NCI-H2171 (cell line): ENCODE measurements at regions not wholly inside any gene's neighbourhood (a gene's known extent, or its start where the extent isn't known, plus 50 kb on each side); places are given as distances from the start of the nearest gene placed in this dataset.
A peak's percentile ranks its signal among the peaks of the same experiment; 100 is the strongest.
"Not testable (repeated sequence)": the region's sequence is repeated elsewhere in the genome, so short reads cannot be mapped to it uniquely, and the experiment has no call there.

Experiments
- DNase-seq: peaks from one replicate; lab custom pipeline; 2025; lab: John Stamatoyannopoulos, UW

DNA sequence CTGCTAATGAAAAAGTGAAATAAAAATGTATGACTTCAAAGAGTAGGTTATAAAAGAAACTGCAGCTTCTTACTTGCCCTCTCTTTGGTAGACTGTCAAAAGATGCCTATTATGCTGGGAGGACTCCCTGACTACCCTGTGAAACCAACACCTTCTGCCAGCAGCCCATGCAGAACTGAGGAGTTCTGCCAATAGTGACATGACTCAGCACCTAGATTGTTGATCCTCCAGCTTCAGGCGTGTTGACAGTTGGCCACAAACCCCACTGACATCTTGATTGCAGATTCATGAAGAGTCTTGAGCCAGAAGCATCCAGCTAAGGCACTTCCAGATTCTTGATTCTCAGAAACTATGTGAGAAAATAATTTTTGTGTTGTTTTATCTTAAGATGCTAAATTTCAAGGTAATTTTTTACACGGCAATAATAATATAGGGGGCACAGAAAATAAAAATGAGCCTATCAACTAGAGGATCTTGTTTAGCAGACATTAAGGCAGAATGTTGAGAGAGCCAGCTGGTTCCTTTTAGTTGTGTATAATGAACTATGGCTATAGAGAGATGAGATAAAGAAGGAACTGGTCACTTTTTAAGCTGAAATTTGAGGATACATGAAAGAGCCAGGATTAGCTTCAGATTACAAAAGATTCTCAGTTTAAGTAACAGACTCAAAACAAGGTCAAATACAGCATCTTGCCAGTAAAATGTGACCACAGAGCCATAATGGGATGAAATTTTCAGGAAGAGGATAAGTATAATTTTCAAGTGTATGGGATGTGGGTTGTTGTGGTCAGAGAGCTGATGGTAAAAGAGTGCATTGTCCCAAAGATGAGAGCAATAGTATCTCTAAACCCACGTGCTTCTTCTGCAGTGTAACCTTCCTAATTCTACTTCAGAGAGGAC is 588.7 kb upstream of the CBLB start:
- peak; percentile 28 for DNase-seq

DNA sequence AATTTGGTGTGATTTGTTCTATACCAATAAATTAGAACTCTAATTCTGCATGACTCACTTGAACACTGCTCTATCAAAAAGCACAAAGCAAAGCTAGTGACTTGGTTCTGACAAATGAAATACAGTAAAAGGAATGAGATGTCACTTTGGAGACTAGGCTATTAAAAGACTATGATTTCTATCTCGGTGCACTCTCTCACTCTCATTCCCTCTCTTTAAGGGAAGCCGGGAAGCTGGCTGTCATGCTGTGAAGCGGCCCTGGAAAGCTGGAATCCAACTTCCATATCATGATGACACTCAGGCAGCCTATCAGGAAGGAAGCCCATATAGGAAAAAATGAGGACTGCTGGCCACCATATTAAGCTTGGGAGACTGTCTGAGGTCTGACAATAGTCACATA is 590.1 kb upstream of the CBLB start:
- no peak for DNase-seq

DNA sequence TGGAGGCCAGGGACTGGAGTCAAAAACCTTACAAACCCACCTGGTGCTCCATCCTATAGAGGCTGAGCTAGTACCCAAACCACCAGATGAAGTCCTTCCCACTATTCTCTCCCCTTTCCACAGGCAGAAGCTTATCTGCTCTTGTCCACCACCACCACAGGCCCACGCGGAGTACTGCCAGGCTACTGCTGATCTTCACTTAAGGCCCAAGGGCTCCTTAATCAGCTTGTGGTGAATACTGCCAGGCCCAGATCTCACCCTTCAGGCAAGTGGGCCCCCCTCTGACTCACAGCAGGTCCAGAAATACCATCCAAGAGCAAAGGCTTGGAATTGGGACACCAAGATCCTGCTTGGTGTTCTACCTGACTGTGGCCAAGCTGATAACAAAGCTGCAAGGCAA is 598.1 kb upstream of the CBLB start:
- no peak for DNase-seq

DNA sequence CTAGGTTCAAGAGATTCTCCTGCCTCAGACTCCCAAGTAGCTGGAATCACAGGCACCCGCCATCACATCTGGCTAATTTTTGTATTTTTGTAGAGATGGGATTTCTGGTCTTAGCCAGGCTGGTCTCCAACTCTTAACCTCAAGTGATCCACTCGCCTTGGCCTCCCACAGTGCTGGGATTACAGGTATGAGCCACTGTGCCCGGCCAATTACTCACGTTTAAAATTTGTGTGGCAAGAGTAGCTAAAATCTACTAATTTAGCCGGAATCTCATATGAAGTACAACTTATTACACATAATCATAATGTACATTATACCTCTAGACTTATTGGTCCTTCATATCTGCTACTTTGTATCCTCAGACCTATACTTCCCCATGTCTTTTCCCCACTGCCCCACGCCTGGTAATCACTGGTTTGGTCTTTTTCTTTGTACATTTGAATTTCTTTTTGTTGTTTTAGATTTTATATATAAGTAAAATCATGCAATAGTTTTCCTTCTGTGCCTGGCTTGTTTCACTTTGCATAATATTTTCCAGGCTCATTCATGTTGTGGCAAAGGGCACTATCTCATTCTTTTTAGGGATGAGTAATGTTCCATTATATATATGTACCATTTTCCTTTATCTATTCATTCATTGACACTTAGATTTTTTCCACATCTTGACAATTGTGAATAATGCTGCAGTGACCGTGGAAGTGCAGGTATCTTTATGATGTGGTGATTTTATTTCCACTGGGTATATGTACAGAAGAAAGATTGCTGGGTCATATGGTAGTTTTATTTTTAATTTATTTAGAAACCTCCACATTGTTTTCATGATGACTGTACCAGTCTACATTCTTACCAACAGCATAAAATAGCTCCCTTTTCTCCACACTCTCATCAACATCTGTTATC is 605.0 kb upstream of the CBLB start:
- no peak for DNase-seq

DNA sequence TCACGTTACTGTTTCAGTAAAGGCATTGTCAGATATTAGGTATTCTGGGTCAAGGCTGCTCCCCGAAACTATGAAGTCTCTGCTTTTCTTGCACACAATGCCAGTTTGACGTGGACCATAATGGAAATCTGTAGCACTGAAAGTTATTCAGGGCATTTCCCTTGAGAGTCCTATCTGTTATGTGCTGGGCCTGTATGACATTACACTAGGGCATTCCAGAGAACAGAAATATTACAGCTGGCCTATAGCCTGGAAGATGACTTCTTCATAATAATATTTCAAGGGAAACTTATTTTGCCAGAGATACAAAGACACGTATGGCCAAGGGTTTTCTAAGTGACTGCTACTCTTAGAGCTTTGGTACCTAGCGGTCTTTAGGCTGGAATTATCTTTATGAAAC is 613.6 kb upstream of the CBLB start:
- no peak for DNase-seq

DNA sequence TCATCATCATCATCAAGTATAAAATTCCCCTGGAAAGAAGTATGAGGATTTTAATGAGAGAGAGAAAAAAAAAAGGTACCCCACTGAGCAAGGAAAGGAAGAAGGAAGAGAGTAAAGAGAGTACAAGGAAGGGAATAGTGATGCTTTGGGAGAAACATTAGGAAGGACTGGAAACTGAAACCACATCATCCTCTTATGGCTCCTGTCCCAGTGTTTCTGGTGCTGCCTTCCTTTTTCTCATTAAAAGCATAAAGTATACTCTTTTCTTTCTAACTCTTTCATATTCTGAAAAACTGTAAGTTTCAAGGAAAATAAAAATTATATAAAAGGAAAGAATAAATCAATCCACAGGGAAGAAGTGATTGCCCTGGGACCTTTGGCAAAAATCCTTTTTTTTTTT is 616.4 kb upstream of the CBLB start:
- no peak for DNase-seq

DNA sequence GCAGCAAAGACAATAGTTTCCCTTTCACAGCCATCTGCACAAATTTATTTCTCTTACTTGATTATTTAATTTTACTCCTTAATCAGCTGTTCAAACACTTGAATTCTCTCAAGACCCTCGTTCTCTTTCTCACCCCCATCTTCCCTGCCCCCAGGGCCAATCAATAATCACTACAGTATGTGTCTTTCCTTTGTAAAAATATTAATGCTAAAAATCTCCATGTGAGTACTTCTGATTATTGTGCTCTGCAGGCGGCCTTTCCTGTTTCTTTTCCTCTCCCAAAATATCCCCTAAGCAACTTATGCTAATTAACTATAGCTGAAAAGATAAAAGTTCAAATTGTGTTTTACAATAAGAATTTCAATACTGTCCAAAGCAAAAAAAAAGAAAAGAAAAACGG is 617.0 kb upstream of the CBLB start:
- DNase-seq: no peak

DNA sequence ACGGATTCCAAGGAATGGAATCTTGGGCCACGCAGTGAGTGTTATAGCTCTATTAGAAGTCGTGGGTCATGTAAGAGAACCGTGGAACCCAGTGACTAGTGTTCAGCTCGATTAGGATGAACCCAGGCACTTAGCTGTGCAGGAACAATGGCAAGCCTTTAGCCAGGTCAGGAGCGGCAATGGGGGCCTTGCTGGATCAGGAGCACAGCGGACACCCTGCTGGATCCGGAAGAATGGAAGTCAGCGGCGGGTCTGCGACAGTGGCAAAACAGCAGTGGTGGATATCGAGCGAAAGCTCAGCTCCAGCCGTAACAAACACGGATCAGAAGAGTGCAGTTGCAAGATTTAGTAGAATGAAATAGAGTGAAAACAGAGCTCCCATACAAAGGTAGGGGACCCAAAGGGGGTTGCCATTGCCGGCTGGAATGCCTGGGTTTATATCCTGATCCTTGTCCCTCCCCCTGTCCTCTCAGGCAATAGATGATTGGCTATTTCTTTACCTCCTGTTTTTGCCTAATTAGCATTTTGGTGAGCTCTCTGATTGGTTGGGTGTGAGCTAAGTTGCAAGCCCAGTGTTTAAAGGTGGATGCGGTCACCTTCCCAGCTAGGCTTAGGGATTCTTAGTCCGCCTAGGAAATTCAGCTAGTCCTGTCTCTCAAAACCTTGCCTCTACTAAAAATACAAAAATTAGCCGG is 618.3 kb upstream of the CBLB start:
- DNase-seq: not testable (repeated sequence)

DNA sequence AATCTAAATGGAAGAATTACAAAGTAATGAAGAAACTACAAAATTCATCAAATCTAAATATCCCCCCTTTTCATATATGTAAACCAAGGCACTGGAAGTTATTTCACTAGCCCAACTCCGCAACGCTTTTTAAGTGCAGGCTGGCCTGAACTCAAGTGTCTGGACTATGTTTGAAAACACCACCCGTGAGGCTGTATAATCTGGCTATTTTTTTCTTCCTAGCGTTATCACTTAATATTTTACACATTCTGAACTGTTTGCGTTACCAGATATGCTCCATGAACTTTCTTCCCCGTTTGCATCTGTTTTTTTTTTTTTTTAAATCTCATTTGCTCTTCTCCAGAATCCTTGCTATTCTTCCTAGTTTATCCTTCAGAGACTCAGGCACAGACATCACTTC is 619.5 kb upstream of the CBLB start:
- no peak for DNase-seq

DNA sequence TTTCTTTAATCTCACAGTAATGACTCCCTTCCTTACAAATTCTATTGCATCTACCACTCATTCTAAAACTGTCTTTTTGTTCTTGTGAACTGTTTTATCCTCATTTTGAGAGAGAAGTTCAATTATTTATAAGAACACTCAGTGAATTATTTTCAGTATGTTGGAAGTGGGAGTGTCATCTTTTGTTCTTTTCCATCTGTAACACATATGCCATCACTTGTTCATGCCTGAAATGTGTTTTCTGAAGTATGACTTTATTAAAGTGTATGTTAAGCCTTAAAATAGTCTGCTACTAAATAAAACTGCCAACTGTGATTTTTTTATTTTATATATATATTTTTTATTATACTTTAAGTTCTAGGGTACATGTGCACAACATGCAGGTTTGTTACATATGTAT is 623.0 kb upstream of the CBLB start:
- DNase-seq: no peak

DNA sequence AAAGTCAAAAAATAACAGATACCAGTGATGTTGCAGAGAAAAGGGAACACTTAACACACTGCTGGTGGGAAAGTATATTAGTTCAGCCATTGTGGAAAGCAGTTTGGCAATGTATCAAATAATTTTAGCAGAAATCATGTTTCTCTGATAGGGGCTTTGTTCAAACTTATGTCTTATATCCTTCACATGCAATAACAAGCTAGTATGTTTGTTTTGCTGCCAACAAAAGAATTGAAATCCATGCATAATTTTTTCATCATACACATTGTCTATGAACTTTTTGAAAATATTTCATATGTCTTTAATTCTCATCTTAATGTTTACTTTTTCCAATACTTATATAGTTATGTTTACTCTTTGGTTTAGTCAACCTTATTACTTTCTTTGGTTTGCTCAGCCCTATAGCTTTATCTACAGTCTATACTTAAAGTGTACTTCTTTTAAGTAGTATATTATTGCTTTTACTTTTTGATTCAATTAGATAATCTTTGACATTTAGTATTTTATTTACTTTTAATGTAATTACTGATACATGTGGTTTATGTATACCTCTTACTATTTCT is 639.6 kb upstream of the CBLB start:
- DNase-seq: no peak

DNA sequence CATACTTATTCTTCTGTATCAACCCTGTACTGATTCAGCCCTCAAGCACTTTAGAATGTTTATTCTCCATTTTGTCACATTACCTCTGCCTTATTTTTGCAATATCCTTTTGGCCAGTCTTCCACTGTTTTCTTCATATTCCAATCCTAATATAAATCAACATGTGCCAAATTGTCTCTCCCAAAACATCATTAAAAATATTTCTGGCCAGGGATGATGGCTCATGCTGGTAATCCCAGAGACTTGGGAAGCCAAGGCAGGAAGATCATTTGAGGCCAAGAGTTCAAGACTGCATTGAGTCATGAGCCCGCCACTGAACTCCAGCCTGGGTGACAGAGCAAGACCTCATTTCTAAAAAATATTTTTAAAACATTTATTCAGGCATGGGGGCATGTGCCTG is 641.4 kb upstream of the CBLB start:
- no peak for DNase-seq

DNA sequence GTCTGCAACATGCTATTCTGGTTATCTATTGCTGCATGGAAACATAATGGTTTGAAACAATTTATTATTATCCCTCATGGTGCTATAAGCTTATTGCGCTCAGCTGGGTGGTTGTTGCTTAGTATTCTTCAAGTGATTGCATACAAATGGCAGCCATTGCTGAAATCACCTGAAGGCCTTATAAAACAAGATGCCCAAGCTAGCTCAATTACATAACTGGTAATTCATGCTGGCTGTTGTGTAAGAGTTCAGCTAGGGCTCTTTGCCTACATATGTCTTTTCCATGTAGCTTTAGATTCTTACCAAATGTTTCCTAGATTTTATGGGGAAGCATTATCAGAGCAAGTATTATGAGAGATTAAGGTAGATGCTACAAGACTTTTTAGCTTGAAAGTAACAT is 644.0 kb upstream of the CBLB start:
- DNase-seq: no peak

DNA sequence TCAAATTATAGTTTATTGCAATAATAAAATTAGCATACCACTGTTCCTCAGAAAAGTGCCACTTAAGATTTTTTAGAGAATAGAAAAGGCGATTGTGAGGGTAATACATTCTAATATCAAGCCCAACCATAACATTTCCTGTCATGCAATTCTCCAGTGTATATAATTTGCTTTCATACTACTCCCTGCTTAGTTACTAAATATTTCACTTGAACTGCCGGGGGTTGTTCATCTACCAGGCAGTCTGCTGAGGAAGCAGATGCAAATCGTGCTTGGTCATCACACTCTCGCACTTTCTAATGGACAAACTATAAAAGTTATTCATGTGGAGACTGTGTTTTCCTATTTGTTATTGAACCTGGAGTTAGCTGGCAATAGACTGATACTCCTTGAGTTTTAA is 645.6 kb upstream of the CBLB start:
- DNase-seq: no peak

DNA sequence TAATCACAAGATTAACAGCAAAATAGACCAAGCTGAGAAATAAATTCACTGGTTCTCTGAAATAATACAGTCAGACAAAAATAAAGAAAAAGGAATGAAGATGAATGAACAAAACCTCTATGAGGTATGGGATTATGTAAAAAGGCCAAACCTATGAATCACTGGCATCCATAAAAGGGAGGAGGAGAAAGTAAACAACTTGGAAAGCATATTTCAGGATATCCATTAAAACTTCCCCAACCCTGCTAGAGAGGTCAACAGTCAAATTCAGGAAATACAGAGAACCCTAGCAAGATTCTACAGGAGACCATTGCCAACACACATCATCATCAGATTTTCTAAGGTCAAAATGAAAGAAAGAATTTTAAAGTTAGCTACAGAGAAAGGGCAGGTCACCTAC is 649.7 kb upstream of the CBLB start:
- no peak for DNase-seq

DNA sequence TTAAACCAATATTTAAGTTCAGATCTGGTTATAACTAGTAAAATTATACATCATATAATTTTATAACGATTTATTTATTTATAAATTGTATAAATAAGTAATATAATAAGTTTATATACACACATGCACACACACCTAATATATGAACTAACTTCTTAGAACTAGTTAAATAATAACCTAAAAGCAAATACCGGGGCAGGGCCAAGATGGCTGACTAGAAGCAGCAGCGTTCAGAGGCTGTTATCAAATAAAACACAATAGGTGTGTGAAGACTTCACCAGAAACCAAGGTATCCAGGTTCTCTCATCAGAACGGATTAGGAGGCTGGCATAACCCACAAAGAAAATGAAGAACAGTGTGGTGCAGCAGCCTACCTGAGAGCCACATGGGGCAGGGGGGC is 653.6 kb upstream of the CBLB start:
- DNase-seq: no peak

DNA sequence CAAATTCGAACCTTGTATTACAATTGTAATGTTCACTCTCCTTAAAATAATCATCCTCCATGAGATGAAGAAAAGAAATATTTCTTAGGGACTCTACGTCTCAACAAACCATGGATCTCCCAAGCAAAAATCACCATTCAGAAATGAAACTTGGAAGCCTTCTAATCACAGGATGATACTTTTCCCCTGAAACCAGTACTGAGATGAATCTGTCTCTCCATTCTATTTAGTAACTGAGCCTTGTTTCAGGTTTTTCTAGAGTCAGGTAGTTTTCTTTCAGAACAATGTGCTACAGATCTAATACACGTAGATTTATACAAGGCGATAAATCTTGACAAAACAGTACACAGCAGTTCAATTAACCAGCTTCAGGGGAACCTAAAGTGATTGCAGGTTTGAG is 660.1 kb upstream of the CBLB start:
- no peak for DNase-seq

DNA sequence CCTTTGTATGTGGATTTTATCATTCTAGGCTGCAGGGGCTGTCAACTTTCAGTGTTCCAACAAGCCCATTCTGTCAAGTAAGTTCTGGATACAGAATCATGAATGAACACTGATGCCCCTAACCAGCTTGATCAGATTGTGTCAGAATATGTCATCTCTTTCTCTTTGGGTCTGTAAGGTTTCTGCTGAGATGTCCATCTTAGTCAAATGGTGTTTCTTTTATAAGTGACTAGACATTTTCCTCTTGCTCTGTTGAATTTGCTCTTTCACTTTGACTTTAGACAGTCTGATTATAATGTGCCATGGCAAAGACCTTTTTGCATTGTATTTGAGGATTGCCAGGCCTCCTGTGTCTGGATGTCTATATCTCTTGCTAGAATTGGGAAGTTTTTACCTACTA is 660.9 kb upstream of the CBLB start:
- no peak for DNase-seq

DNA sequence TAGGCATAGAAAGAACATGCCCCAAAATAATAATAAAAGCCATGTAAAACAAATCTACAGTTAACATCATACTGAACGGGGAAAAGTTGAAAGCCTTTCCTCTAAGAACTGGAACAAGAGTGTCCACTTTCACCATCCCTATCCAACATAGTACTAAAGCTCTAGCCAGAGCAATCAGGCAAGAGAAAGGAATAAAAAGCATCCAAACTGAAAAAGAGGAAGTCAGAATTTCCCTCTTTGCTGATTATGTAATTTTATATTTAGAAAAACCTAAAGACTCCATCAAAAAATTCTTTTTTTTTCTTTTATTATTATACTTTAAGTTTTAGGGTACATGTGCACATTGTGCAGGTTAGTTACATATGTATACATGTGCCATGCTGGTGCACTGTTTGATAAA is 661.6 kb upstream of the CBLB start:
- no peak for DNase-seq

DNA sequence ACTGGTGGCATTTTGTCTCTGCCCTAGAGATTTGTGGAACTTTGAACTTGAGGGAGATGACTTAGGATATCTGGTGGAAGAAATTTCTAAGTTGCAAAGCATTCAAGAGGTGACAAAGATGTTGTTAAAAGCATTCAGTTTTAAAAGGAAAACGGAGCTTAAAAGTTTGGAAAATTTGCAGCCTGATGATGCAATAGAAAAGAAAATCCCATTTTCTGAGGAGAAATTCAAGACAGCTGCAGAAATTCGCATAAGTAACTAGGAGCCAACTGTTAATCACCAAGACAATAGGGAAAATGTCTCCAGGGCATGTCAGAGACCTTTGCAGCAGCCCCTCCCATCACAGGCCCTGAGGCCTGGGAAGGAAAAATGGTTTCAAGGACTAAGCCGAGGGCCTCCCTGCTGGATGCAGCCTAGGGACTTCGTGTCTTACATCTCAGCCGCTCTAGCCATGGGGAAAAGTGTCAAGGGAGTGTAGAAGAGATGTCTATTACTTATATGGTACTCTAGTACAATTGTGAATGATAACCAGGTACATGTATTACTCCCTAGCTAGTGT is 663.0 kb upstream of the CBLB start:
- DNase-seq: not testable (repeated sequence)

DNA sequence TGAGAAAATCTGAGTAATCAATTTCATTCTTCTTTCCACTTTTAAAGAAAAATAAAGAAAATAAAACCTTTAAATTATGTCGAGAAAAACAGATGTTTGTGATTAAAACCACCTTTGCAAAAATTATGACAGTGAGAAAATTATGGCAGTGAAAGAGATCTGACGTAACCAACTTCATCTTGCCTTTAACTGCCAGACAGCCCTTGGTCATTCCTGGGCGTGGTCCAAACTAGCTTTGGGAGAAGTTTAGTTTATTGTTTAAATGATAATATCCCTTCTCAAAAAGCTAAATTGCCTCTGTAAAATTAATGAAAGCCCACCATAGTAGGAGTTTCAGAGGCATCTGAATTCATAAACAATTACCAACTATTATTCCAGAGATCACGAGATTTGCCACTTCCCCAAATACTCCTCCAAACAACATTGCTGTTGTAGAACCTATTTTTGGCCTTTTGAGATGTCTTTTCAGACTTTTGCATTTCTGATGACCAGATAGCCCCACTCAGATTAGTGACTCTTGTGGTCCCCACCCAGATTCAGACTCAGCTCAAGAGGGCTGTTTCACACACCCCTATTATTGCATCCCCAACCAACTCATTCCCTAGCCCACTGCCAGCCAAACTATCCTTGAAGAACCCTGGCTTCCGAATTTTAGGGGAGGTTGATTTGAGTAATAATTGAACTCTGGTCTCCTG is 664.4 kb upstream of the CBLB start:
- DNase-seq: no peak
